Calu3 (cell line): ENCODE measurements at regions not wholly inside any gene's neighbourhood (a gene's known extent, or its start where the extent isn't known, plus 50 kb on each side); places are given as distances from the start of the nearest gene placed in this dataset.

Source experiments
- BruUV-seq: library from RNA; stranded (reverse); fragments of 400-500 nt; replicated peaks from 2 replicates; lab custom pipeline; 2021; lab: Mats Ljungman, UMichigan
- CTCF ChIA-PET: fragments of 300-600 bp; sonication (Branson Sonifier 250); formaldehyde crosslinking; loops from one replicate; lab custom pipeline; 2022; ENCODE audit warnings: antibody characterized with exemption; lab: Charles Lee
- DNase-seq: peaks from one replicate; pipeline ENCODE4 v3.0.0; 2022
- H3K27ac Mint-ChIP-seq: one replicate; pipeline ENCODE4 v1.8.0; 2022; ENCODE audit warnings: mixed read lengths; ENCODE audit not compliant: unreplicated experiment
- H3K27me3 Mint-ChIP-seq: one replicate; pipeline ENCODE4 v1.8.0; 2022; ENCODE audit warnings: mixed read lengths; ENCODE audit not compliant: unreplicated experiment
- H3K36me3 Mint-ChIP-seq: one replicate; pipeline ENCODE4 v1.8.0; 2022; ENCODE audit warnings: mild to moderate bottlenecking, moderate library complexity, mixed read lengths; ENCODE audit not compliant: insufficient read depth, unreplicated experiment
- H3K4me1 Mint-ChIP-seq: one replicate; pipeline ENCODE4 v1.8.0; 2022; ENCODE audit warnings: mild to moderate bottlenecking, low read depth, mixed read lengths; ENCODE audit not compliant: unreplicated experiment
- H3K4me3 Mint-ChIP-seq: one replicate; pipeline ENCODE4 v1.8.0; 2022; ENCODE audit warnings: mild to moderate bottlenecking, low read depth, moderate library complexity, mixed read lengths; ENCODE audit not compliant: unreplicated experiment
- H3K9me3 Mint-ChIP-seq: one replicate; pipeline ENCODE4 v1.8.0; 2022; ENCODE audit warnings: low read depth, mixed read lengths; ENCODE audit not compliant: unreplicated experiment
- intact Hi-C: fragments of 100-400 bp; cut with micrococcal nuclease; formaldehyde crosslinking; loops from one replicate; pipeline ENCODE4 v1.10.0; 2022; ENCODE audit not compliant: unreplicated experiment
- TF ChIP-seq, protein P1 (sequence below): fragments of 200-600 bp; IDR thresholded peaks from one replicate; pipeline ENCODE4 v1.8.0; 2022; ENCODE audit warnings: antibody characterized with exemption; ENCODE audit not compliant: unreplicated experiment

GRCh38 chr12:4120316-4120917, 153.1 kb upstream of the CCND2 start:
- peaks cover 58% of the 10 kb centered on the region for H3K27me3 Mint-ChIP-seq
- intact Hi-C loops: no loop called here
- no peak overlapping the region for H3K4me3 Mint-ChIP-seq
- H3K36me3 Mint-ChIP-seq: no peaks in the 10 kb centered on the region
- no peak for DNase-seq
- BruUV-seq: no TSS peak
- TF ChIP-seq, protein P1, sequence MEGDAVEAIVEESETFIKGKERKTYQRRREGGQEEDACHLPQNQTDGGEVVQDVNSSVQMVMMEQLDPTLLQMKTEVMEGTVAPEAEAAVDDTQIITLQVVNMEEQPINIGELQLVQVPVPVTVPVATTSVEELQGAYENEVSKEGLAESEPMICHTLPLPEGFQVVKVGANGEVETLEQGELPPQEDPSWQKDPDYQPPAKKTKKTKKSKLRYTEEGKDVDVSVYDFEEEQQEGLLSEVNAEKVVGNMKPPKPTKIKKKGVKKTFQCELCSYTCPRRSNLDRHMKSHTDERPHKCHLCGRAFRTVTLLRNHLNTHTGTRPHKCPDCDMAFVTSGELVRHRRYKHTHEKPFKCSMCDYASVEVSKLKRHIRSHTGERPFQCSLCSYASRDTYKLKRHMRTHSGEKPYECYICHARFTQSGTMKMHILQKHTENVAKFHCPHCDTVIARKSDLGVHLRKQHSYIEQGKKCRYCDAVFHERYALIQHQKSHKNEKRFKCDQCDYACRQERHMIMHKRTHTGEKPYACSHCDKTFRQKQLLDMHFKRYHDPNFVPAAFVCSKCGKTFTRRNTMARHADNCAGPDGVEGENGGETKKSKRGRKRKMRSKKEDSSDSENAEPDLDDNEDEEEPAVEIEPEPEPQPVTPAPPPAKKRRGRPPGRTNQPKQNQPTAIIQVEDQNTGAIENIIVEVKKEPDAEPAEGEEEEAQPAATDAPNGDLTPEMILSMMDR: no peak
- no peaks in the 10 kb centered on the region for H3K9me3 Mint-ChIP-seq
- CTCF ChIA-PET: no interaction called here
- no peaks in the 10 kb centered on the region for H3K4me1 Mint-ChIP-seq
- no peak overlapping the region for H3K27ac Mint-ChIP-seq

- no peaks in the 10 kb centered on the region for H3K4me1 Mint-ChIP-seq
- peaks cover 65% of the 10 kb centered on the region for H3K27me3 Mint-ChIP-seq
- H3K27ac Mint-ChIP-seq: no peak overlapping the region
- H3K4me3 Mint-ChIP-seq: no peak overlapping the region
- no peaks in the 10 kb centered on the region for H3K36me3 Mint-ChIP-seq
- TF ChIP-seq, protein P1: no peak
- CTCF ChIA-PET: no interaction called here
- BruUV-seq: no TSS peak
- H3K9me3 Mint-ChIP-seq: no peaks in the 10 kb centered on the region
- intact Hi-C loops: no loop called here
- no peak for DNase-seq
These were observed 154.3 kb upstream of the CCND2 start for GRCh38 chr12:4119157-4119761.

- CTCF ChIA-PET: no interaction called here
These were observed 154.9 kb upstream of the CCND2 start for GRCh38 chr12:4118601-4119156.

DNA sequence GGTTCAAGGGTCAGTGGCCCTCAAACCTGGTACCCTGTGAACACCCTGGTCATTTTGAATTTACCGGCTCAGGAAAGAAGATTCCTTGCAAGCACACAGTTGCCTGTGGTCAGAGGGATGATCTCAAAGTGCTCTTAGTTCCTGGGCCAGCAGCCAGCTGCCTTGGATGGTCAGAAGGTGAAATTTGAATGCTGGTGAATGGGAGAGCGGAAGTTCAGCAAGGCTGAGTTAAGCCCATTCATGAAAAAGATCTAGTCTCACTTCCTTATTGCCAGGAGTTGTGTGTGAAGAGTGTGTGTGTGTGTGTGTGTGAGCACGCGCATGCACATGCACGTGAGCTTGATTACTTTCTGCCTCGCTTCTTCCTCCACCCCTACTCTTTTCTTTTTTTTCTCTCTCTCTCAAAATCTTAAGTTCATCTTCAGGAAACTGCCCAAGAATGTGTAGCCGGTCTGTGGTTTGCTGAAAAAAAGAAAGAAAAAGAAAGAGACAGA, 155.5 kb upstream of the CCND2 start:
- Mint-ChIP-seq H3K27me3 (peaks cover 65% of the 10 kb centered on the region), H3K4me1 (no peaks in the 10 kb centered on the region), H3K9me3 (no peaks in the 10 kb centered on the region), H3K4me3 (no peak overlapping the region), H3K36me3 (no peaks in the 10 kb centered on the region), H3K27ac (no peak overlapping the region)
- CTCF ChIA-PET: no interaction called here
- no TSS peak for BruUV-seq
- intact Hi-C loops: no loop called here
- no peak for DNase-seq
- TF ChIP-seq, protein P1: no peak

More at GRCh38 chr12:4118601-4119156, 154.9 kb upstream of the CCND2 start:
- TF ChIP-seq, protein P1: no peak
- H3K4me3 Mint-ChIP-seq: no peak overlapping the region
- H3K36me3 Mint-ChIP-seq: no peaks in the 10 kb centered on the region
- H3K27me3 Mint-ChIP-seq: peaks cover 65% of the 10 kb centered on the region
- BruUV-seq: no TSS peak
- H3K9me3 Mint-ChIP-seq: no peaks in the 10 kb centered on the region
- no peak for DNase-seq
- no peak overlapping the region for H3K27ac Mint-ChIP-seq
- intact Hi-C loops: no loop called here
- H3K4me1 Mint-ChIP-seq: no peaks in the 10 kb centered on the region
